GM18526 (cell line): ENCODE measurements at regions not wholly inside any gene's neighbourhood (a gene's known extent, or its start where the extent isn't known, plus 50 kb on each side); places are given as distances from the start of the nearest gene placed in this dataset.

ENCODE experiments used
- POLR2A ChIP-seq: IDR thresholded peaks from 3 replicates; pipeline ENCODE4 v1.6.1; 2011; ENCODE audit not compliant: insufficient read length; ENCODE audit errors: extremely low read depth

GRCh38 chr15:62758126-62758951, 284.2 kb upstream of the TPM1 start:
- no peak for TF ChIP-seq POLR2A

GRCh38 chr15:62758952-62759349, 283.6 kb upstream of the TPM1 start:
- no peak for TF ChIP-seq POLR2A

- no peak for TF ChIP-seq POLR2A
Observed at GRCh38 chr15:62760538-62760937, 282.0 kb upstream of the TPM1 start.

- no peak for TF ChIP-seq POLR2A
Observed at GRCh38 chr15:62765916-62766315, 276.6 kb upstream of the TPM1 start.

- TF ChIP-seq POLR2A: no peak
Observed at GRCh38 chr15:62766599-62766998, 275.9 kb upstream of the TPM1 start.

GRCh38 chr15:62769604-62770003, 272.9 kb upstream of the TPM1 start:
- no peak for TF ChIP-seq POLR2A

- TF ChIP-seq POLR2A: no peak
Observed at GRCh38 chr15:62770111-62770660, 272.4 kb upstream of the TPM1 start.

- TF ChIP-seq POLR2A: no peak
Observed at GRCh38 chr15:62770752-62771151, 271.8 kb upstream of the TPM1 start.

- TF ChIP-seq POLR2A: no peak
Observed at GRCh38 chr15:62771234-62771633, 271.3 kb upstream of the TPM1 start.

GRCh38 chr15:62773369-62774165, 269.0 kb upstream of the TPM1 start:
- TF ChIP-seq POLR2A: no peak

GRCh38 chr15:62775932-62776331, 266.6 kb upstream of the TPM1 start:
- no peak for TF ChIP-seq POLR2A

GRCh38 chr15:62777671-62778070, 264.9 kb upstream of the TPM1 start:
- TF ChIP-seq POLR2A: no peak

- TF ChIP-seq POLR2A: no peak
Observed at GRCh38 chr15:62779036-62779770, 263.3 kb upstream of the TPM1 start.

- TF ChIP-seq POLR2A: no peak
Observed at GRCh38 chr15:62779899-62780298, 262.6 kb upstream of the TPM1 start.

- no peak for TF ChIP-seq POLR2A
Observed at GRCh38 chr15:62781081-62781497, 261.5 kb upstream of the TPM1 start.
